Activated CD4-positive, alpha-beta T cell treated with anti-CD3 and anti-CD28 coated beads, Interleukin-2, Interleukin-4, amounts not matched to agents 100 ng/mL and 50 ng/mL, durations not matched to agents 16 hours and 8 hours (primary cell): ENCODE measurements at regions not wholly inside any gene's neighbourhood (a gene's known extent, or its start where the extent isn't known, plus 50 kb on each side); places are given as distances from the start of the nearest gene placed in this dataset.
"Not testable (repeated sequence)": the region's sequence is repeated elsewhere in the genome, so short reads cannot be mapped to it uniquely, and the experiment has no call there.

ENCODE experiments used
- DNase-seq: peaks from one replicate; pipeline ENCODE4 v3.0.0-alpha.2; 2020; ENCODE audit warnings: low spot score

GRCh38 chr17:27365329-27365945, 71.5 kb downstream of the WSB1 start:
- not testable (repeated sequence) for DNase-seq

- DNase-seq = no peak
Measured at GRCh38 chr17:27366437-27366836, 72.5 kb downstream of the WSB1 start.

GRCh38 chr17:27367121-27367981, 73.4 kb downstream of the WSB1 start:
- no peak for DNase-seq

GRCh38 chr17:27368151-27368795, 74.4 kb downstream of the WSB1 start:
- DNase-seq = no peak

GRCh38 chr17:27368980-27369379, 75.1 kb downstream of the WSB1 start:
- no peak for DNase-seq

- no peak for DNase-seq
Measured at GRCh38 chr17:27370776-27371175, 76.9 kb downstream of the WSB1 start.

GRCh38 chr17:27373695-27374094, 79.8 kb downstream of the WSB1 start:
- not testable (repeated sequence) for DNase-seq

GRCh38 chr17:27376637-27377547, 79.4 kb upstream of the KSR1 start:
- no peak for DNase-seq

- DNase-seq = no peak
Measured at GRCh38 chr17:27378482-27379175, 77.6 kb upstream of the KSR1 start.

- DNase-seq = no peak
Measured at GRCh38 chr17:27379888-27380533, 76.2 kb upstream of the KSR1 start.

GRCh38 chr17:27380551-27380950, 75.7 kb upstream of the KSR1 start:
- DNase-seq = no peak

- peak; percentile 79 for DNase-seq
Measured at GRCh38 chr17:27381007-27381501, 75.2 kb upstream of the KSR1 start.

GRCh38 chr17:27382025-27382424, 74.2 kb upstream of the KSR1 start:
- DNase-seq = no peak

- DNase-seq = no peak
Measured at GRCh38 chr17:27384261-27384701, 72.0 kb upstream of the KSR1 start.

GRCh38 chr17:27384726-27385125, 71.5 kb upstream of the KSR1 start:
- DNase-seq = no peak

GRCh38 chr17:27385626-27386025, 70.6 kb upstream of the KSR1 start:
- no peak for DNase-seq

- no peak for DNase-seq
Measured at GRCh38 chr17:27386206-27387075, 69.8 kb upstream of the KSR1 start.

- no peak for DNase-seq
Measured at GRCh38 chr17:27389542-27390140, 66.6 kb upstream of the KSR1 start.

GRCh38 chr17:27390540-27390939, 65.7 kb upstream of the KSR1 start:
- no peak for DNase-seq
